GM23338 (cell line): ENCODE measurements at regions not wholly inside any gene's neighbourhood (a gene's known extent, or its start where the extent isn't known, plus 50 kb on each side); places are given as distances from the start of the nearest gene placed in this dataset.

Source experiments
- ATAC-seq: fragments of 200-7000 bp; cut with Tn5 transposase; 3 replicates; pipeline ENCODE4 v1.9.1; 2020
- DNase-seq: peaks from one replicate; pipeline ENCODE4 v3.0.0-alpha.2; 2015; ENCODE audit warnings: low spot score
- H2AFZ ChIP-seq: fragments of 200-600 bp; sonication (generic); 2 replicates; pipeline ENCODE4 v1.8.0; 2016; ENCODE audit warnings: antibody characterized with exemption, mild to moderate bottlenecking, moderate library complexity
- H3F3A ChIP-seq: fragments of 200-600 bp; sonication (generic); replicated peaks from 2 replicates; pipeline ENCODE4 v1.8.0; 2017; ENCODE audit warnings: antibody characterized with exemption, mixed run types, low read depth
- H3K27ac ChIP-seq: fragments of 200-600 bp; sonication (generic); 2 replicates; pipeline ENCODE4 v1.6.1; 2016; ENCODE audit warnings: low read depth
- H3K27me3 ChIP-seq: fragments of 200-600 bp; sonication (generic); 2 replicates; pipeline ENCODE4 v1.8.0; 2016; ENCODE audit warnings: mild to moderate bottlenecking, mixed run types, moderate library complexity; ENCODE audit not compliant: insufficient read depth
- H3K36me3 ChIP-seq: fragments of 200-600 bp; sonication (generic); 2 replicates; pipeline ENCODE4 v1.8.0; 2016; ENCODE audit warnings: mild to moderate bottlenecking; ENCODE audit not compliant: insufficient read depth
- H3K4me1 ChIP-seq: fragments of 200-600 bp; sonication (generic); 2 replicates; pipeline ENCODE4 v1.8.0; 2016; ENCODE audit warnings: mild to moderate bottlenecking, moderate library complexity; ENCODE audit not compliant: insufficient read depth
- H3K4me2 ChIP-seq: fragments of 200-600 bp; sonication (generic); 2 replicates; pipeline ENCODE4 v1.7.1; 2017; ENCODE audit warnings: mixed run types
- H3K4me3 ChIP-seq: fragments of 200-600 bp; sonication (generic); 2 replicates; pipeline ENCODE4 v1.6.1; 2016; ENCODE audit warnings: mixed run types
- H3K79me2 ChIP-seq: fragments of 200-600 bp; sonication (generic); replicated peaks from 2 replicates; pipeline ENCODE4 v1.8.0; 2017; ENCODE audit warnings: mild to moderate bottlenecking; ENCODE audit not compliant: insufficient read depth
- H3K9me2 ChIP-seq: fragments of 200-600 bp; sonication (generic); 2 replicates; pipeline ENCODE4 v1.8.0; 2017; ENCODE audit not compliant: insufficient read depth
- H4K20me1 ChIP-seq: fragments of 200-600 bp; sonication (generic); replicated peaks from 2 replicates; pipeline ENCODE4 v1.8.0; 2017; ENCODE audit warnings: mild to moderate bottlenecking; ENCODE audit not compliant: insufficient read depth
- H3K27ac Mint-ChIP-seq: 2 replicates; pipeline ENCODE4 v1.8.0; 2020; ENCODE audit warnings: inconsistent platforms, mild to moderate bottlenecking, moderate library complexity, mixed read lengths
- H3K27me3 Mint-ChIP-seq: 3 replicates; pipeline ENCODE4 v1.8.0; 2022; ENCODE audit warnings: low read depth, mild to moderate bottlenecking, moderate library complexity, mixed read lengths, inconsistent platforms; ENCODE audit not compliant: insufficient read depth, poor library complexity
- H3K36me3 Mint-ChIP-seq: 3 replicates; pipeline ENCODE4 v1.8.0; 2021; ENCODE audit warnings: low read depth, mild to moderate bottlenecking, inconsistent platforms, moderate library complexity, mixed read lengths
- H3K4me1 Mint-ChIP-seq: 3 replicates; pipeline ENCODE4 v1.8.0; 2020; ENCODE audit warnings: mild to moderate bottlenecking, inconsistent platforms, mixed read lengths
- H3K4me3 Mint-ChIP-seq: 3 replicates; pipeline ENCODE4 v1.8.0; 2021; ENCODE audit warnings: moderate library complexity, mild to moderate bottlenecking, inconsistent platforms, mixed read lengths
- H3K9me3 Mint-ChIP-seq: 3 replicates; pipeline ENCODE4 v1.8.0; 2020; ENCODE audit warnings: moderate library complexity, mild to moderate bottlenecking, inconsistent platforms, mixed read lengths
- CREB1 ChIP-seq: fragments of 250-450 bp; sonication (Bioruptor Pico); IDR thresholded peaks from 2 replicates; pipeline ENCODE4 v1.5.0; 2020; ENCODE audit warnings: low read depth, mild to moderate bottlenecking, moderate library complexity
- EZH2 ChIP-seq: fragments of 200-600 bp; sonication (generic); IDR thresholded peaks from one replicate; pipeline ENCODE4 v1.8.0; 2017; ENCODE audit warnings: antibody characterized with exemption, mild to moderate bottlenecking, low read depth; ENCODE audit not compliant: unreplicated experiment
- EZH2phosphoT487 ChIP-seq: fragments of 200-600 bp; sonication (generic); IDR thresholded peaks from one replicate; pipeline ENCODE4 v1.8.1; 2018; ENCODE audit warnings: antibody characterized with exemption; ENCODE audit not compliant: unreplicated experiment
- JUNB ChIP-seq: IDR thresholded peaks from one replicate; pipeline ENCODE4 v1.6.1; 2016; ENCODE audit warnings: antibody characterized with exemption; ENCODE audit not compliant: unreplicated experiment
- NANOG ChIP-seq: IDR thresholded peaks from 2 replicates; pipeline ENCODE4 v1.6.1; 2016; ENCODE audit warnings: antibody characterized with exemption, borderline replicate concordance
- STAT1 ChIP-seq: IDR thresholded peaks from one replicate; pipeline ENCODE4 v1.6.1; 2016; ENCODE audit warnings: antibody characterized with exemption; ENCODE audit not compliant: unreplicated experiment
- ZNF114 ChIP-seq: fragments of 250-450 bp; sonication (Bioruptor Pico); IDR thresholded peaks from 2 replicates; pipeline ENCODE4 v1.5.0; 2020; ENCODE audit warnings: mild to moderate bottlenecking, moderate library complexity
- ZNF331 ChIP-seq: fragments of 250-450 bp; sonication (Bioruptor Pico); IDR thresholded peaks from 2 replicates; pipeline ENCODE4 v1.5.0; 2020; ENCODE audit warnings: low read depth, mild to moderate bottlenecking, moderate library complexity
- TF ChIP-seq, protein P1 (sequence below): IDR thresholded peaks from 2 replicates; pipeline ENCODE4 v1.6.1; 2016; ENCODE audit warnings: antibody characterized with exemption
- TF ChIP-seq, protein P2 (sequence below): IDR thresholded peaks from one replicate; pipeline ENCODE4 v1.6.1; 2018; ENCODE audit warnings: antibody characterized with exemption; ENCODE audit not compliant: unreplicated experiment
- TF ChIP-seq, protein P3 (sequence below): fragments of 250-450 bp; sonication (Bioruptor Pico); IDR thresholded peaks from 2 replicates; pipeline ENCODE4 v1.5.0; 2020; ENCODE audit warnings: mild to moderate bottlenecking, moderate library complexity

DNA sequence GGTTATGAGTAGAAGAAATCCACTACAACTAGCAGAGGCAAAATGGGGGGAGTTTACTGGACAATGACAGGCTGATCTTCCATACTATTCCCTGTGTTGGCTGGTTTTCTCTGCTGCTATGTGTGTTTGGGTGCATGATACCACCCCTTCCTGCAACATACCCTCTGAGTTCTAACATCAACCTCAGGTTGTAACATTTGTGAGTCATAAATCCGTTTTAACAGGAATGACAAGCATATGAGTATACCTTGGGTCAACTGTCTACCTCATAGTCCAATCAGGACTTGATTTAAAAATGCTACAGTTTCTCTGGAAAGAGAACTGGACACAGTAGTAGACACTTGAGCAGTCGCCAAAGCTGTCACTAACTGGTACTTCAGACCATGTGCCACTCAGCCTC lies 422.9 kb downstream of the KCTD12 start:
- peaks cover 8% of the 10 kb centered on the region for H3K4me1 Mint-ChIP-seq
- no peaks in the 10 kb centered on the region for H3K27me3 ChIP-seq
- no peaks in the 10 kb centered on the region for H4K20me1 ChIP-seq
- no peaks in the 10 kb centered on the region; the same call in 1 of the 2 replicates for H3K9me2 ChIP-seq
- no peak overlapping the region for H3K27ac ChIP-seq
- TF ChIP-seq, protein P1, sequence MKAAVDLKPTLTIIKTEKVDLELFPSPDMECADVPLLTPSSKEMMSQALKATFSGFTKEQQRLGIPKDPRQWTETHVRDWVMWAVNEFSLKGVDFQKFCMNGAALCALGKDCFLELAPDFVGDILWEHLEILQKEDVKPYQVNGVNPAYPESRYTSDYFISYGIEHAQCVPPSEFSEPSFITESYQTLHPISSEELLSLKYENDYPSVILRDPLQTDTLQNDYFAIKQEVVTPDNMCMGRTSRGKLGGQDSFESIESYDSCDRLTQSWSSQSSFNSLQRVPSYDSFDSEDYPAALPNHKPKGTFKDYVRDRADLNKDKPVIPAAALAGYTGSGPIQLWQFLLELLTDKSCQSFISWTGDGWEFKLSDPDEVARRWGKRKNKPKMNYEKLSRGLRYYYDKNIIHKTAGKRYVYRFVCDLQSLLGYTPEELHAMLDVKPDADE: no peak
- TF ChIP-seq EZH2: no peak
- TF ChIP-seq STAT1: no peak
- TF ChIP-seq NANOG: no peak
- no peak for TF ChIP-seq CREB1 (CRISPR knock-in tag)
- TF ChIP-seq ZNF331 (CRISPR knock-in tag): no peak
- TF ChIP-seq EZH2phosphoT487: no peak
- TF ChIP-seq, protein P2, sequence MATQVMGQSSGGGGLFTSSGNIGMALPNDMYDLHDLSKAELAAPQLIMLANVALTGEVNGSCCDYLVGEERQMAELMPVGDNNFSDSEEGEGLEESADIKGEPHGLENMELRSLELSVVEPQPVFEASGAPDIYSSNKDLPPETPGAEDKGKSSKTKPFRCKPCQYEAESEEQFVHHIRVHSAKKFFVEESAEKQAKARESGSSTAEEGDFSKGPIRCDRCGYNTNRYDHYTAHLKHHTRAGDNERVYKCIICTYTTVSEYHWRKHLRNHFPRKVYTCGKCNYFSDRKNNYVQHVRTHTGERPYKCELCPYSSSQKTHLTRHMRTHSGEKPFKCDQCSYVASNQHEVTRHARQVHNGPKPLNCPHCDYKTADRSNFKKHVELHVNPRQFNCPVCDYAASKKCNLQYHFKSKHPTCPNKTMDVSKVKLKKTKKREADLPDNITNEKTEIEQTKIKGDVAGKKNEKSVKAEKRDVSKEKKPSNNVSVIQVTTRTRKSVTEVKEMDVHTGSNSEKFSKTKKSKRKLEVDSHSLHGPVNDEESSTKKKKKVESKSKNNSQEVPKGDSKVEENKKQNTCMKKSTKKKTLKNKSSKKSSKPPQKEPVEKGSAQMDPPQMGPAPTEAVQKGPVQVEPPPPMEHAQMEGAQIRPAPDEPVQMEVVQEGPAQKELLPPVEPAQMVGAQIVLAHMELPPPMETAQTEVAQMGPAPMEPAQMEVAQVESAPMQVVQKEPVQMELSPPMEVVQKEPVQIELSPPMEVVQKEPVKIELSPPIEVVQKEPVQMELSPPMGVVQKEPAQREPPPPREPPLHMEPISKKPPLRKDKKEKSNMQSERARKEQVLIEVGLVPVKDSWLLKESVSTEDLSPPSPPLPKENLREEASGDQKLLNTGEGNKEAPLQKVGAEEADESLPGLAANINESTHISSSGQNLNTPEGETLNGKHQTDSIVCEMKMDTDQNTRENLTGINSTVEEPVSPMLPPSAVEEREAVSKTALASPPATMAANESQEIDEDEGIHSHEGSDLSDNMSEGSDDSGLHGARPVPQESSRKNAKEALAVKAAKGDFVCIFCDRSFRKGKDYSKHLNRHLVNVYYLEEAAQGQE: no peak
- no peak for TF ChIP-seq JUNB
- TF ChIP-seq ZNF114 (CRISPR knock-in tag): no peak
- TF ChIP-seq, protein P3, sequence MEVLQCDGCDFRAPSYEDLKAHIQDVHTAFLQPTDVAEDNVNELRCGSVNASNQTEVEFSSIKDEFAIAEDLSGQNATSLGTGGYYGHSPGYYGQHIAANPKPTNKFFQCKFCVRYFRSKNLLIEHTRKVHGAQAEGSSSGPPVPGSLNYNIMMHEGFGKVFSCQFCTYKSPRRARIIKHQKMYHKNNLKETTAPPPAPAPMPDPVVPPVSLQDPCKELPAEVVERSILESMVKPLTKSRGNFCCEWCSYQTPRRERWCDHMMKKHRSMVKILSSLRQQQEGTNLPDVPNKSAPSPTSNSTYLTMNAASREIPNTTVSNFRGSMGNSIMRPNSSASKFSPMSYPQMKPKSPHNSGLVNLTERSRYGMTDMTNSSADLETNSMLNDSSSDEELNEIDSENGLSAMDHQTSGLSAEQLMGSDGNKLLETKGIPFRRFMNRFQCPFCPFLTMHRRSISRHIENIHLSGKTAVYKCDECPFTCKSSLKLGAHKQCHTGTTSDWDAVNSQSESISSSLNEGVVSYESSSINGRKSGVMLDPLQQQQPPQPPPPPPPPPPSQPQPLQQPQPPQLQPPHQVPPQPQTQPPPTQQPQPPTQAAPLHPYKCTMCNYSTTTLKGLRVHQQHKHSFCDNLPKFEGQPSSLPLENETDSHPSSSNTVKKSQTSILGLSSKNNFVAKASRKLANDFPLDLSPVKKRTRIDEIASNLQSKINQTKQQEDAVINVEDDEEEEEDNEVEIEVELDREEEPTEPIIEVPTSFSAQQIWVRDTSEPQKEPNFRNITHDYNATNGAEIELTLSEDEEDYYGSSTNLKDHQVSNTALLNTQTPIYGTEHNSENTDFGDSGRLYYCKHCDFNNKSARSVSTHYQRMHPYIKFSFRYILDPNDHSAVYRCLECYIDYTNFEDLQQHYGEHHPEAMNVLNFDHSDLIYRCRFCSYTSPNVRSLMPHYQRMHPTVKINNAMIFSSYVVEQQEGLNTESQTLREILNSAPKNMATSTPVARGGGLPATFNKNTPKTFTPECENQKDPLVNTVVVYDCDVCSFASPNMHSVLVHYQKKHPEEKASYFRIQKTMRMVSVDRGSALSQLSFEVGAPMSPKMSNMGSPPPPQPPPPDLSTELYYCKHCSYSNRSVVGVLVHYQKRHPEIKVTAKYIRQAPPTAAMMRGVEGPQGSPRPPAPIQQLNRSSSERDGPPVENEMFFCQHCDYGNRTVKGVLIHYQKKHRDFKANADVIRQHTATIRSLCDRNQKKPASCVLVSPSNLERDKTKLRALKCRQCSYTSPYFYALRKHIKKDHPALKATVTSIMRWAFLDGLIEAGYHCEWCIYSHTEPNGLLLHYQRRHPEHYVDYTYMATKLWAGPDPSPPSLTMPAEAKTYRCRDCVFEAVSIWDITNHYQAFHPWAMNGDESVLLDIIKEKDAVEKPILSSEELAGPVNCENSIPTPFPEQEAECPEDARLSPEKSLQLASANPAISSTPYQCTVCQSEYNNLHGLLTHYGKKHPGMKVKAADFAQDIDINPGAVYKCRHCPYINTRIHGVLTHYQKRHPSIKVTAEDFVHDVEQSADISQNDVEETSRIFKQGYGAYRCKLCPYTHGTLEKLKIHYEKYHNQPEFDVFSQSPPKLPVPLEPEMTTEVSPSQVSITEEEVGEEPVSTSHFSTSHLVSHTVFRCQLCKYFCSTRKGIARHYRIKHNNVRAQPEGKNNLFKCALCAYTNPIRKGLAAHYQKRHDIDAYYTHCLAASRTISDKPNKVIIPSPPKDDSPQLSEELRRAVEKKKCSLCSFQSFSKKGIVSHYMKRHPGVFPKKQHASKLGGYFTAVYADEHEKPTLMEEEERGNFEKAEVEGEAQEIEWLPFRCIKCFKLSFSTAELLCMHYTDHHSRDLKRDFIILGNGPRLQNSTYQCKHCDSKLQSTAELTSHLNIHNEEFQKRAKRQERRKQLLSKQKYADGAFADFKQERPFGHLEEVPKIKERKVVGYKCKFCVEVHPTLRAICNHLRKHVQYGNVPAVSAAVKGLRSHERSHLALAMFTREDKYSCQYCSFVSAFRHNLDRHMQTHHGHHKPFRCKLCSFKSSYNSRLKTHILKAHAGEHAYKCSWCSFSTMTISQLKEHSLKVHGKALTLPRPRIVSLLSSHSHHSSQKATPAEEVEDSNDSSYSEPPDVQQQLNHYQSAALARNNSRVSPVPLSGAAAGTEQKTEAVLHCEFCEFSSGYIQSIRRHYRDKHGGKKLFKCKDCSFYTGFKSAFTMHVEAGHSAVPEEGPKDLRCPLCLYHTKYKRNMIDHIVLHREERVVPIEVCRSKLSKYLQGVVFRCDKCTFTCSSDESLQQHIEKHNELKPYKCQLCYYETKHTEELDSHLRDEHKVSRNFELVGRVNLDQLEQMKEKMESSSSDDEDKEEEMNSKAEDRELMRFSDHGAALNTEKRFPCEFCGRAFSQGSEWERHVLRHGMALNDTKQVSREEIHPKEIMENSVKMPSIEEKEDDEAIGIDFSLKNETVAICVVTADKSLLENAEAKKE (CRISPR knock-in tag): no peak
- no peak overlapping the region for H3K4me2 ChIP-seq
- H3K27ac Mint-ChIP-seq: no peak overlapping the region
- no peak overlapping the region for H2AFZ ChIP-seq
- H3K27me3 Mint-ChIP-seq: no peaks in the 10 kb centered on the region
- H3F3A ChIP-seq: no peaks in the 10 kb centered on the region
- no peak overlapping the region for H3K4me3 ChIP-seq
- H3K4me3 Mint-ChIP-seq: no peak overlapping the region
- H3K79me2 ChIP-seq: no peaks in the 10 kb centered on the region
- no peaks in the 10 kb centered on the region for H3K36me3 Mint-ChIP-seq
- ATAC-seq (no peak), DNase-seq (no peak)
- peaks cover 20% of the 10 kb centered on the region for H3K4me1 ChIP-seq
- no peaks in the 10 kb centered on the region for H3K9me3 Mint-ChIP-seq
- no peaks in the 10 kb centered on the region for H3K36me3 ChIP-seq
